Parathyroid adenoma (tissue), 2 donors: ENCODE measurements at regions not wholly inside any gene's neighbourhood (a gene's known extent, or its start where the extent isn't known, plus 50 kb on each side); places are given as distances from the start of the nearest gene placed in this dataset.

Experiments
- H2AFZ ChIP-seq: fragments of 300-600 bp; sonication (generic); one replicate; pipeline ENCODE4 v1.7.0; 2017; ENCODE audit warnings: antibody characterized with exemption, mild to moderate bottlenecking
- H3K27ac ChIP-seq: fragments of 300-600 bp; sonication (generic); one replicate; pipeline ENCODE4 v1.7.0; 2017
- H3K27me3 ChIP-seq: fragments of 300-600 bp; sonication (generic); one replicate; pipeline ENCODE4 v1.7.0; 2017; ENCODE audit warnings: low read length; ENCODE audit not compliant: control insufficient read depth, insufficient read depth
- H3K36me3 ChIP-seq: fragments of 300-600 bp; sonication (generic); one replicate; pipeline ENCODE4 v1.7.0; 2017; ENCODE audit warnings: low read length; ENCODE audit not compliant: control insufficient read depth, insufficient read depth
- H3K4me1 ChIP-seq: fragments of 300-600 bp; sonication (generic); one replicate; pipeline ENCODE4 v1.7.0; 2017; ENCODE audit warnings: control low read depth
- H3K4me2 ChIP-seq: fragments of 300-600 bp; sonication (generic); one replicate; pipeline ENCODE4 v1.7.0; 2017; ENCODE audit warnings: low read length
- H3K4me3 ChIP-seq: fragments of 300-600 bp; sonication (generic); one replicate; pipeline ENCODE4 v1.7.0; 2017; ENCODE audit warnings: low read depth, low read length
- H3K79me2 ChIP-seq: fragments of 300-600 bp; sonication (generic); one replicate; pipeline ENCODE4 v1.7.0; 2017; ENCODE audit warnings: control low read depth
- H3K9ac ChIP-seq: fragments of 300-600 bp; sonication (generic); one replicate; pipeline ENCODE4 v1.7.0; 2017; ENCODE audit warnings: mild to moderate bottlenecking
- H3K9me3 ChIP-seq: fragments of 300-600 bp; sonication (generic); one replicate; pipeline ENCODE4 v1.7.0; 2017; ENCODE audit warnings: low read length; ENCODE audit not compliant: control insufficient read depth
- TF ChIP-seq, protein P1 (sequence below): fragments of 300-600 bp; sonication (generic); IDR thresholded peaks from one replicate; pipeline ENCODE4 v1.7.0; 2017; ENCODE audit warnings: antibody characterized with exemption, mild to moderate bottlenecking
- donor health status: primary hyperparathyroidism.

DNA sequence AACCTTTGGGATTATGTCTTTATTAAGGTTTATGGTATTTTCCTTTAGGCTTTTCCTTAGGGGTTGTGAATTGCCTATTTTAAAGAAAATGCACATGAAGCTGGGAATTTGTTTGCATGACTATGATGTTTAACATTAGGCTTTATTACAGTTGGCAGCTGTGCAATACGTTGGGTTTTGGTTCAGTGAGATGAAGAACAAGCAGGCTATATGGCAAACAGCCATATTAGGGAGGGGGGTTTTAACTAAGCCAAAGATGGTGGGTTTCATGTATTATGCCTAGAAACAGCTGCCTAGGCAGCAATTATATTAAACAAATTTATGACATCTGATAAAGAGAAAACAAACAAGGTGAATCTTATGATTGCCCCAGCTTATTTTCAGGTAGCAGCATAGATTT is 880.8 kb downstream of the FAM181B start:
- H3K4me1 ChIP-seq: no peaks in the 10 kb centered on the region
- H3K79me2 ChIP-seq: no peaks in the 10 kb centered on the region
- H3K36me3 ChIP-seq: no peaks in the 10 kb centered on the region
- TF ChIP-seq, protein P1, sequence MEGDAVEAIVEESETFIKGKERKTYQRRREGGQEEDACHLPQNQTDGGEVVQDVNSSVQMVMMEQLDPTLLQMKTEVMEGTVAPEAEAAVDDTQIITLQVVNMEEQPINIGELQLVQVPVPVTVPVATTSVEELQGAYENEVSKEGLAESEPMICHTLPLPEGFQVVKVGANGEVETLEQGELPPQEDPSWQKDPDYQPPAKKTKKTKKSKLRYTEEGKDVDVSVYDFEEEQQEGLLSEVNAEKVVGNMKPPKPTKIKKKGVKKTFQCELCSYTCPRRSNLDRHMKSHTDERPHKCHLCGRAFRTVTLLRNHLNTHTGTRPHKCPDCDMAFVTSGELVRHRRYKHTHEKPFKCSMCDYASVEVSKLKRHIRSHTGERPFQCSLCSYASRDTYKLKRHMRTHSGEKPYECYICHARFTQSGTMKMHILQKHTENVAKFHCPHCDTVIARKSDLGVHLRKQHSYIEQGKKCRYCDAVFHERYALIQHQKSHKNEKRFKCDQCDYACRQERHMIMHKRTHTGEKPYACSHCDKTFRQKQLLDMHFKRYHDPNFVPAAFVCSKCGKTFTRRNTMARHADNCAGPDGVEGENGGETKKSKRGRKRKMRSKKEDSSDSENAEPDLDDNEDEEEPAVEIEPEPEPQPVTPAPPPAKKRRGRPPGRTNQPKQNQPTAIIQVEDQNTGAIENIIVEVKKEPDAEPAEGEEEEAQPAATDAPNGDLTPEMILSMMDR: no peak
- H3K9me3 ChIP-seq: no peaks in the 10 kb centered on the region
- no peak overlapping the region for H3K27ac ChIP-seq
- no peak overlapping the region for H3K4me2 ChIP-seq
- H3K27me3 ChIP-seq: no peaks in the 10 kb centered on the region
- H2AFZ ChIP-seq: no peak overlapping the region
- no peak overlapping the region for H3K9ac ChIP-seq
- no peak overlapping the region for H3K4me3 ChIP-seq

DNA sequence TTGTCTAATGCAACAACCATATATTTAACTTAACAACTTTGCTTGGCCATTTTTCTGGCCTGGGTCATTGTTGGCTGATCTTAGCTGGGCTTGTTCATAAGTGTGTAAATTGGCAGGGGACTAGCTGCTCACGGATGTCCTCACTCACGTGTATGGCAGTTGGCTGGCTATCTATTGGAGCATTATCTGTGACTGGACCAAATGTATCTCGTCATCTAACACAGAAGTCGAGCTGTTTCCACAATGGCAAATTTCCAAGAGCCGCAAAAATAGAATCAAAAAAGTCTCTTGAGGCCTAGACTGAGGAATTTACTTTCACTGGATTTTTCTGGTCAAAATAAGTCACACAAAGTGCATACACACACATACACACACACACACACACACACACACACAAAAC is 893.3 kb downstream of the FAM181B start:
- no peaks in the 10 kb centered on the region for H3K79me2 ChIP-seq
- TF ChIP-seq, protein P1: no peak
- H3K27ac ChIP-seq: no peak overlapping the region
- H3K4me3 ChIP-seq: no peak overlapping the region
- no peak overlapping the region for H3K9ac ChIP-seq
- no peak overlapping the region for H3K4me2 ChIP-seq
- H3K9me3 ChIP-seq: no peaks in the 10 kb centered on the region
- no peaks in the 10 kb centered on the region for H3K27me3 ChIP-seq
- no peaks in the 10 kb centered on the region for H3K4me1 ChIP-seq
- H2AFZ ChIP-seq: no peak overlapping the region
- no peaks in the 10 kb centered on the region for H3K36me3 ChIP-seq

DNA sequence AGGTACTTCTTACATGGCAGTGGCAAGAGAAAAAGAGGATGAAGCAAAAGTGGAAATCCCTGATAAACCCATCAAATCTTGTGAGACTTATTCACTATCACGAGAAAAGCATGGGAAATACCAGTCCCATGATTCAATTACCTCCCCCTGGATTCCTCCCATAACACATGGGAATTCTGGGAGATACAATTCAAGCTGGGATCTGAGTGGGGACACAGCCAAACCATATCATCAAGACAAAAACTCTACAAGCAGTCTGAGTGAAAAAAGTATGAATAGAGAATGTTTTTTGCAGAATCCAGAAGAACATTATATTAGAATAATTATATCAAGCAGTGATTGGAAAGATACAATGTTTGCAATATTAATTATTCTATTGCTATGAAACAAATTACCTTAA is 893.7 kb downstream of the FAM181B start:
- no peak overlapping the region for H2AFZ ChIP-seq
- TF ChIP-seq, protein P1: no peak
- H3K36me3 ChIP-seq: no peaks in the 10 kb centered on the region
- no peak overlapping the region for H3K4me2 ChIP-seq
- H3K27me3 ChIP-seq: no peaks in the 10 kb centered on the region
- H3K4me3 ChIP-seq: no peak overlapping the region
- no peak overlapping the region for H3K9ac ChIP-seq
- no peaks in the 10 kb centered on the region for H3K9me3 ChIP-seq
- H3K27ac ChIP-seq: no peak overlapping the region
- H3K4me1 ChIP-seq: no peaks in the 10 kb centered on the region
- H3K79me2 ChIP-seq: no peaks in the 10 kb centered on the region

DNA sequence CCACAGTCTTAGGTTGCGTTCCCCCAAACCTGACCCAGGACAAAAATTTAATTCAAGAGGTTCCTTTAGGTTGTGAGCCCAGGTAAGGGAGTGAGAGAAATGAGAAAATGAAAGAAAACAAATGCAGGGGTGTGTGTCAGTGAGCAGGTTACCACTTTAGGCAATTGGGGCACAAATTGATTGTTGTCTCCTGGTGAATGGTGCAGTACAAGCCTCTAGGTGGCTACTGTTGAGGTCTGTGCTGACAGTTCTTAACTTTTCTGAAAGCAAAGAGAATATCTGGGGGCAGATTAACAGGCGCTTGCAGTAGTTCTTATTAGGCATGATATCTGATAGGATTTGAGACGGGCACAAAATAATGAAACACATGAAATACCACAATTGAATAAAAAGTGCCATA is 894.6 kb downstream of the FAM181B start:
- H2AFZ ChIP-seq: no peak overlapping the region
- H3K36me3 ChIP-seq: no peaks in the 10 kb centered on the region
- H3K4me1 ChIP-seq: no peaks in the 10 kb centered on the region
- no peaks in the 10 kb centered on the region for H3K27me3 ChIP-seq
- no peaks in the 10 kb centered on the region for H3K79me2 ChIP-seq
- H3K9ac ChIP-seq: no peak overlapping the region
- no peak overlapping the region for H3K4me3 ChIP-seq
- no peak overlapping the region for H3K27ac ChIP-seq
- TF ChIP-seq, protein P1: no peak
- no peak overlapping the region for H3K4me2 ChIP-seq
- H3K9me3 ChIP-seq: no peaks in the 10 kb centered on the region

DNA sequence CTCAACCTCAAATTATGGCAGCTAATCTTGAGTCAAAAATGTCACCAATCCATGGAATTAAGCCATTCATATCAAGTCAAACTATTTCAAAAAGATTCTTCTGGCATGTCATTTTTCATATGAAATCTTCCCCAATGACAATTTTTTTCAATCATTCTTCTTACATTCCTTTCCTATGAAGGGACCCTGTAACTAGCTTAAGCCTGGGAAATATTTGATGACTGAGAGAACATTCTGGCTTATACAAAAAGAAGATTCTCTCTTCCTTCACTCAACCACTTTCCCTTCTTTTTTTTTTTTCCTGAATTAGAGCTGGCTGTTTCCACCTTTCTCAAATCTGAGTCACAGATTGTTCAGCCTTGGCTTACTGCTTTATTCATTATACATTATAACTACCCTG is 903.7 kb downstream of the FAM181B start:
- Histone ChIP-seq H3K36me3 (no peaks in the 10 kb centered on the region), H3K9me3 (no peaks in the 10 kb centered on the region), H3K79me2 (no peaks in the 10 kb centered on the region), H3K27ac (no peak overlapping the region), H3K4me3 (no peak overlapping the region), H3K27me3 (no peaks in the 10 kb centered on the region), H3K4me1 (no peaks in the 10 kb centered on the region), H3K9ac (no peak overlapping the region), H3K4me2 (no peak overlapping the region), H2AFZ (no peak overlapping the region)
- TF ChIP-seq, protein P1: no peak
